ENCODE measurements at regions not wholly inside any gene's neighbourhood (a gene's known extent, or its start where the extent isn't known, plus 50 kb on each side); places are given as distances from the start of the nearest gene placed in this dataset.
"Not testable (repeated sequence)": the region's sequence is repeated elsewhere in the genome, so short reads cannot be mapped to it uniquely, and the experiment has no call there.

- no peak for FAIRE-seq
- Histone ChIP-seq H3K27ac (ENCODE audit: control insufficient read depth, insufficient read depth, low read length) (no peak overlapping the region), H3K36me3 (ENCODE audit: control insufficient read depth in 2 of 2, extremely low read depth in 1 of 2, insufficient read depth in 2 of 2, low read length in 2 of 2) (no peaks in the 10 kb centered on the region), H4K20me1 (ENCODE audit: control insufficient read depth, extremely low read depth, insufficient read depth, low read length) (no peaks in the 10 kb centered on the region), H3K9ac (ENCODE audit: control insufficient read depth, extremely low read depth, insufficient read depth, low read length) (no peak overlapping the region), H3K79me2 (ENCODE audit: control insufficient read depth, insufficient read depth, low read length) (no peaks in the 10 kb centered on the region), H3K9me1 (ENCODE audit: control insufficient read depth, extremely low read depth, insufficient read depth, low read length) (no peaks in the 10 kb centered on the region), H3K4me2 (ENCODE audit: control insufficient read depth, extremely low read depth, insufficient read depth, low read depth, low read length) (no peak overlapping the region), H3K27me3 (ENCODE audit: control insufficient read depth, extremely low read depth, insufficient read depth, low read length) (no peaks in the 10 kb centered on the region), H2AFZ (ENCODE audit: control insufficient read depth, low read length) (no peak overlapping the region), H3K9me3 (ENCODE audit: control insufficient read depth, low read depth, low read length) (no peaks in the 10 kb centered on the region), H3K4me3 (ENCODE audit: control insufficient read depth in 2 of 3, extremely low read depth in 1 of 3, insufficient read depth in 2 of 3, low read depth in 1 of 3, low read length in 3 of 3) (no peak overlapping the region), H3K4me1 (ENCODE audit: control insufficient read depth, extremely low read depth, insufficient read depth, low read length) (no peaks in the 10 kb centered on the region)
- dilution Hi-C loops (cut with MboI; ENCODE audit: extremely low pct_ligation_motif_present, low sequenced_read_pairs) = no loop called here
- TF ChIP-seq CTCF (optimal IDR thresholded peaks at IDR 0.05 in 1 of 3, IDR thresholded peaks at IDR 0.05 in 1 of 3, conservative IDR thresholded peaks at IDR 0.05 in 1 of 3; ENCODE audit: extremely low read depth in 1 of 3, insufficient read depth in 2 of 3, low read length in 3 of 3) = no peak
- TF ChIP-seq EZH2 (IDR thresholded peaks at IDR 0.05; ENCODE audit: low read length) = no peak
- no peak for DNase-seq (ENCODE audit: low read depth, low spot score)
These were observed 595.9 kb downstream of the DTWD2 start for GRCh38 chr5:118392491-118392890.

DNA sequence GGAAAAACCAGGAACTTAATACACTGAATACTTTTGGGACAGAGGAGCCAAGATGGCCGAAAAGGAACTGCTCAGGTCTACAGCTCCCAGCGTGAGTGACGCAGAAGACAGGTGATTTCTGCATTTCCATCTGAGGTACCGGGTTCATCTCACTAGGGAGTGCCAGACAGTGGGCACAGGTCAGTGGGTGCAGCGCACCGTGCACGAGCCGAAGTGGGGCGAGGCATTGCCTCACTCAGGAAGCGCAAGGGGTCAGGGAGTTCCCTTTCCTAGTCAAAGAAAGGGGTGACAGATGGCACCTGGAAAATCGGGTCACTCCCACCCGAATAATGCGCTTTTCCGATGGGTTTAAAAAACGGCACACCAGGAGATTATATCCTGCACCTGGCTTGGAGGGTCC lies 605.4 kb downstream of the DTWD2 start:
- H2AFZ ChIP-seq (ENCODE audit: control insufficient read depth, low read length); H3K9me1 ChIP-seq (ENCODE audit: control insufficient read depth, extremely low read depth, insufficient read depth, low read length); dilution Hi-C loops (cut with MboI; ENCODE audit: extremely low pct_ligation_motif_present, low sequenced_read_pairs); H3K9me3 ChIP-seq (ENCODE audit: control insufficient read depth, low read depth, low read length); H3K27me3 ChIP-seq (ENCODE audit: control insufficient read depth, extremely low read depth, insufficient read depth, low read length); H3K36me3 ChIP-seq (ENCODE audit: control insufficient read depth in 2 of 2, extremely low read depth in 1 of 2, insufficient read depth in 2 of 2, low read length in 2 of 2); DNase-seq (ENCODE audit: low read depth, low spot score); H3K27ac ChIP-seq (ENCODE audit: control insufficient read depth, insufficient read depth, low read length); H4K20me1 ChIP-seq (ENCODE audit: control insufficient read depth, extremely low read depth, insufficient read depth, low read length); H3K4me3 ChIP-seq (ENCODE audit: control insufficient read depth in 2 of 3, extremely low read depth in 1 of 3, insufficient read depth in 2 of 3, low read depth in 1 of 3, low read length in 3 of 3); H3K4me1 ChIP-seq (ENCODE audit: control insufficient read depth, extremely low read depth, insufficient read depth, low read length); H3K79me2 ChIP-seq (ENCODE audit: control insufficient read depth, insufficient read depth, low read length); H3K9ac ChIP-seq (ENCODE audit: control insufficient read depth, extremely low read depth, insufficient read depth, low read length); FAIRE-seq; H3K4me2 ChIP-seq (ENCODE audit: control insufficient read depth, extremely low read depth, insufficient read depth, low read depth, low read length): not testable (repeated sequence)

- no peak overlapping the region for H3K27ac ChIP-seq (ENCODE audit: control insufficient read depth, insufficient read depth, low read length)
- H3K27me3 ChIP-seq (ENCODE audit: control insufficient read depth, extremely low read depth, insufficient read depth, low read length) = no peaks in the 10 kb centered on the region
- no peaks in the 10 kb centered on the region for H3K4me1 ChIP-seq (ENCODE audit: control insufficient read depth, extremely low read depth, insufficient read depth, low read length)
- H2AFZ ChIP-seq (ENCODE audit: control insufficient read depth, low read length) = no peak overlapping the region
- no peaks in the 10 kb centered on the region for H3K9me3 ChIP-seq (ENCODE audit: control insufficient read depth, low read depth, low read length)
- no peaks in the 10 kb centered on the region for H3K79me2 ChIP-seq (ENCODE audit: control insufficient read depth, insufficient read depth, low read length)
- TF ChIP-seq CTCF (optimal IDR thresholded peaks at IDR 0.05 in 1 of 3, IDR thresholded peaks at IDR 0.05 in 1 of 3, conservative IDR thresholded peaks at IDR 0.05 in 1 of 3; ENCODE audit: extremely low read depth in 1 of 3, insufficient read depth in 2 of 3, low read length in 3 of 3) (no peak), EZH2 (IDR thresholded peaks at IDR 0.05; ENCODE audit: low read length) (no peak)
- no peak for FAIRE-seq
- no peaks in the 10 kb centered on the region for H4K20me1 ChIP-seq (ENCODE audit: control insufficient read depth, extremely low read depth, insufficient read depth, low read length)
- no peak for DNase-seq (ENCODE audit: low read depth, low spot score)
- H3K4me3 ChIP-seq (ENCODE audit: control insufficient read depth in 2 of 3, extremely low read depth in 1 of 3, insufficient read depth in 2 of 3, low read depth in 1 of 3, low read length in 3 of 3) = no peak overlapping the region
- no peak overlapping the region for H3K4me2 ChIP-seq (ENCODE audit: control insufficient read depth, extremely low read depth, insufficient read depth, low read depth, low read length)
- H3K9ac ChIP-seq (ENCODE audit: control insufficient read depth, extremely low read depth, insufficient read depth, low read length) = no peak overlapping the region
- no peaks in the 10 kb centered on the region for H3K9me1 ChIP-seq (ENCODE audit: control insufficient read depth, extremely low read depth, insufficient read depth, low read length)
- no peaks in the 10 kb centered on the region for H3K36me3 ChIP-seq (ENCODE audit: control insufficient read depth in 2 of 2, extremely low read depth in 1 of 2, insufficient read depth in 2 of 2, low read length in 2 of 2)
- dilution Hi-C loops (cut with MboI; ENCODE audit: extremely low pct_ligation_motif_present, low sequenced_read_pairs) = no loop called here
These were observed 608.9 kb downstream of the DTWD2 start for GRCh38 chr5:118379470-118379869.

Data from keratinocyte (primary cell).